ENCODE measurements at regions not wholly inside any gene's neighbourhood (a gene's known extent, or its start where the extent isn't known, plus 50 kb on each side); places are given as distances from the start of the nearest gene placed in this dataset.

GRCh38 chr21:31406510-31406909 is 62.4 kb upstream of the TIAM1 start:
- DNase-seq, result no peak

- DNase-seq, result no peak
Observed at GRCh38 chr21:31405604-31406003, 61.5 kb upstream of the TIAM1 start.

- DNase-seq, result no peak
Observed at GRCh38 chr21:31403596-31404333, 59.7 kb upstream of the TIAM1 start.

GRCh38 chr21:31399591-31399990 is 55.5 kb upstream of the TIAM1 start:
- DNase-seq, result no peak

GRCh38 chr21:31398574-31398973 is 54.5 kb upstream of the TIAM1 start:
- no peak for DNase-seq

GRCh38 chr21:31397939-31398338 is 53.9 kb upstream of the TIAM1 start:
- DNase-seq, result no peak

- DNase-seq, result no peak
Observed at GRCh38 chr21:31397515-31397926, 53.5 kb upstream of the TIAM1 start.

- no peak for DNase-seq
Observed at GRCh38 chr21:31397030-31397429, 53.0 kb upstream of the TIAM1 start.

- no peak for DNase-seq
Observed at GRCh38 chr21:31396399-31396798, 52.3 kb upstream of the TIAM1 start.

- no peak for DNase-seq
Observed at GRCh38 chr21:31395791-31396190, 51.7 kb upstream of the TIAM1 start.

GRCh38 chr21:31395268-31395667 is 51.2 kb upstream of the TIAM1 start:
- DNase-seq, result no peak

GRCh38 chr21:31394309-31394708 is 50.2 kb upstream of the TIAM1 start:
- no peak for DNase-seq
